ENCODE measurements at regions not wholly inside any gene's neighbourhood (a gene's known extent, or its start where the extent isn't known, plus 50 kb on each side); places are given as distances from the start of the nearest gene placed in this dataset.

GRCh38 chr2:215833531-215834162 lies 179.7 kb downstream of the MREG start (continued):
- TF ChIP-seq TRAFD1 (CRISPR knock-in tag; IDR thresholded peaks at IDR 0.05; ENCODE audit: borderline replicate concordance) = no peak
- no peak for TF ChIP-seq TIGD3 (CRISPR knock-in tag; IDR thresholded peaks at IDR 0.05; ENCODE audit: borderline replicate concordance)
- TF ChIP-seq ZNF382 (CRISPR knock-in tag; IDR thresholded peaks at IDR 0.05; ENCODE audit: borderline replicate concordance) = no peak
- TF ChIP-seq FIP1L1 (IDR thresholded peaks at IDR 0.05; ENCODE audit: borderline replicate concordance, insufficient read depth, low read depth, low read length) = no peak
- TF ChIP-seq SP140L (CRISPR knock-in tag; IDR thresholded peaks at IDR 0.05; ENCODE audit: borderline replicate concordance) = no peak
- TF ChIP-seq GABPB1 (CRISPR knock-in tag; IDR thresholded peaks at IDR 0.05) = peak; percentile 50
- TF ChIP-seq ZMYM4 (CRISPR knock-in tag; IDR thresholded peaks at IDR 0.05) = peak; percentile 93
- TF ChIP-seq, protein P1, sequence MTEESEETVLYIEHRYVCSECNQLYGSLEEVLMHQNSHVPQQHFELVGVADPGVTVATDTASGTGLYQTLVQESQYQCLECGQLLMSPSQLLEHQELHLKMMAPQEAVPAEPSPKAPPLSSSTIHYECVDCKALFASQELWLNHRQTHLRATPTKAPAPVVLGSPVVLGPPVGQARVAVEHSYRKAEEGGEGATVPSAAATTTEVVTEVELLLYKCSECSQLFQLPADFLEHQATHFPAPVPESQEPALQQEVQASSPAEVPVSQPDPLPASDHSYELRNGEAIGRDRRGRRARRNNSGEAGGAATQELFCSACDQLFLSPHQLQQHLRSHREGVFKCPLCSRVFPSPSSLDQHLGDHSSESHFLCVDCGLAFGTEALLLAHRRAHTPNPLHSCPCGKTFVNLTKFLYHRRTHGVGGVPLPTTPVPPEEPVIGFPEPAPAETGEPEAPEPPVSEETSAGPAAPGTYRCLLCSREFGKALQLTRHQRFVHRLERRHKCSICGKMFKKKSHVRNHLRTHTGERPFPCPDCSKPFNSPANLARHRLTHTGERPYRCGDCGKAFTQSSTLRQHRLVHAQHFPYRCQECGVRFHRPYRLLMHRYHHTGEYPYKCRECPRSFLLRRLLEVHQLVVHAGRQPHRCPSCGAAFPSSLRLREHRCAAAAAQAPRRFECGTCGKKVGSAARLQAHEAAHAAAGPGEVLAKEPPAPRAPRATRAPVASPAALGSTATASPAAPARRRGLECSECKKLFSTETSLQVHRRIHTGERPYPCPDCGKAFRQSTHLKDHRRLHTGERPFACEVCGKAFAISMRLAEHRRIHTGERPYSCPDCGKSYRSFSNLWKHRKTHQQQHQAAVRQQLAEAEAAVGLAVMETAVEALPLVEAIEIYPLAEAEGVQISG (CRISPR knock-in tag; IDR thresholded peaks at IDR 0.05) = peak; percentile 44; the same call in 1 of the 2 replicates
- peak; percentile 100 for TF ChIP-seq SIX4 (CRISPR knock-in tag; IDR thresholded peaks at IDR 0.05)
- no peak for TF ChIP-seq HOXA9 (CRISPR knock-in tag; IDR thresholded peaks at IDR 0.05; ENCODE audit: borderline replicate concordance)
- TF ChIP-seq RXRB (CRISPR knock-in tag; IDR thresholded peaks at IDR 0.05; ENCODE audit: borderline replicate concordance) = peak; percentile 99
- peak; percentile 81 for TF ChIP-seq FOXA1 (IDR thresholded peaks at IDR 0.05)
- peak; percentile 97 for TF ChIP-seq FOXA1 (CRISPR knock-in tag; IDR thresholded peaks at IDR 0.05)
- TF ChIP-seq ZNF383 (CRISPR knock-in tag; IDR thresholded peaks at IDR 0.05; ENCODE audit: borderline replicate concordance) = no peak
- TF ChIP-seq DDIT3 (CRISPR knock-in tag; IDR thresholded peaks at IDR 0.05) = no peak
- TF ChIP-seq ZNF670 (CRISPR knock-in tag; IDR thresholded peaks at IDR 0.05; ENCODE audit: borderline replicate concordance) = peak; percentile 89
- no peak for TF ChIP-seq ZNF546 (CRISPR knock-in tag; conservative IDR thresholded peaks at IDR 0.05)
- TF ChIP-seq TAF15 (IDR thresholded peaks at IDR 0.05; ENCODE audit: low read depth, low read length, poor library complexity, severe bottlenecking) = no peak
- peak; percentile 57; the same call in 1 of the 2 replicates for TF ChIP-seq ZNF136 (CRISPR knock-in tag; IDR thresholded peaks at IDR 0.05; ENCODE audit: low read depth)
- TF ChIP-seq SMYD3 (CRISPR knock-in tag; IDR thresholded peaks at IDR 0.05) = peak; percentile 74

Data from HepG2 (cell line).